Thoracic aorta (tissue), 2 donors: ENCODE measurements at regions not wholly inside any gene's neighbourhood (a gene's known extent, or its start where the extent isn't known, plus 50 kb on each side); places are given as distances from the start of the nearest gene placed in this dataset.
"Not testable (repeated sequence)": the region's sequence is repeated elsewhere in the genome, so short reads cannot be mapped to it uniquely, and the experiment has no call there.

Experiments
- ATAC-seq: fragments of 150-250 bp; one replicate; pipeline ENCODE4 v1.8.0; 2017; ENCODE audit warnings: low read depth; ENCODE audit not compliant: insufficient number of reproducible peaks, low FRiP score
- DNase-seq: peaks from one replicate; pipeline ENCODE4 v3.0.0-alpha.2; 2020; ENCODE audit warnings: low spot score
- H3K27ac ChIP-seq, 2 donors: fragments of 200-600 bp; sonication (generic); 1 replicate in 1 of 2; 2 replicates in 1 of 2; pipeline ENCODE4 v1.5.1; 2016; ENCODE audit warnings: mild to moderate bottlenecking in 2 of 2, moderate library complexity in 2 of 2
- H3K27me3 ChIP-seq: fragments of 200-600 bp; sonication (generic); replicated peaks from 2 replicates; pipeline ENCODE4 v1.6.0; 2016; ENCODE audit warnings: mild to moderate bottlenecking; ENCODE audit not compliant: insufficient read depth
- H3K36me3 ChIP-seq: fragments of 200-600 bp; sonication (generic); one replicate; pipeline ENCODE4 v1.5.1; 2016
- H3K4me1 ChIP-seq, 2 donors: fragments of 200-600 bp; sonication (generic); 1 replicate in 1 of 2; 2 replicates in 1 of 2; pipeline versions ENCODE4 v1.5.1 to v1.6.0; 2016; ENCODE audit warnings: low read depth in 2 of 2, mild to moderate bottlenecking in 1 of 2; ENCODE audit not compliant: control insufficient read depth in 1 of 2
- H3K4me3 ChIP-seq: fragments of 200-600 bp; sonication (generic); 2 replicates; pipeline ENCODE4 v1.5.1; 2016; ENCODE audit warnings: mild to moderate bottlenecking
- H3K9me3 ChIP-seq: fragments of 200-600 bp; sonication (generic); 2 replicates; pipeline ENCODE4 v1.5.1; 2016
- TF ChIP-seq, protein P1 (sequence below): fragments of 200-600 bp; sonication (generic); IDR thresholded peaks from one replicate; pipeline ENCODE4 v1.5.1; 2019; ENCODE audit warnings: antibody characterized with exemption

DNA sequence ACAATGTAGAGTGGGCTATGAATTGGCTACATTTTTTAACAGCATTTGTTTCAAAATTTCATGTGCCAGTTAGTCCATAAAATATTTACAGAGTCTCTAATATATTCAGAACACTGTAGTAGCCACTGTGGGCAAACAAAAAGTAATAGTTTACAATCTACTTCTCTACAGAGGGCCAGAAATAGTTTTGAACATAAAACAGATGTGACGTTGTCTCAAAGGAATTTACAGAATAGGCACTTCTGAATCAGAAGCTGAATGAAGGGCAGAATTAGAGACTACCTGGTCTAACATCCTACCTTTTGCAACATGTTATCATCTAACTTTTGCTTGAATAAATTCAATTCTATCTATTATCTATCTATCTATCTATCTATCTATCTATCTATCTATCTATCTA, 811.9 kb upstream of the EPHA5 start:
- Histone ChIP-seq H3K27me3 (no peaks in the 10 kb centered on the region), H3K36me3 (no peaks in the 10 kb centered on the region), H3K9me3 (no peaks in the 10 kb centered on the region), H3K4me3 (no peak overlapping the region), H3K4me1 (no peaks in the 10 kb centered on the region), H3K27ac (no peak overlapping the region)
- TF ChIP-seq, protein P1, sequence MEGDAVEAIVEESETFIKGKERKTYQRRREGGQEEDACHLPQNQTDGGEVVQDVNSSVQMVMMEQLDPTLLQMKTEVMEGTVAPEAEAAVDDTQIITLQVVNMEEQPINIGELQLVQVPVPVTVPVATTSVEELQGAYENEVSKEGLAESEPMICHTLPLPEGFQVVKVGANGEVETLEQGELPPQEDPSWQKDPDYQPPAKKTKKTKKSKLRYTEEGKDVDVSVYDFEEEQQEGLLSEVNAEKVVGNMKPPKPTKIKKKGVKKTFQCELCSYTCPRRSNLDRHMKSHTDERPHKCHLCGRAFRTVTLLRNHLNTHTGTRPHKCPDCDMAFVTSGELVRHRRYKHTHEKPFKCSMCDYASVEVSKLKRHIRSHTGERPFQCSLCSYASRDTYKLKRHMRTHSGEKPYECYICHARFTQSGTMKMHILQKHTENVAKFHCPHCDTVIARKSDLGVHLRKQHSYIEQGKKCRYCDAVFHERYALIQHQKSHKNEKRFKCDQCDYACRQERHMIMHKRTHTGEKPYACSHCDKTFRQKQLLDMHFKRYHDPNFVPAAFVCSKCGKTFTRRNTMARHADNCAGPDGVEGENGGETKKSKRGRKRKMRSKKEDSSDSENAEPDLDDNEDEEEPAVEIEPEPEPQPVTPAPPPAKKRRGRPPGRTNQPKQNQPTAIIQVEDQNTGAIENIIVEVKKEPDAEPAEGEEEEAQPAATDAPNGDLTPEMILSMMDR, result no peak
- ATAC-seq, result no peak
- DNase-seq, result no peak

DNA sequence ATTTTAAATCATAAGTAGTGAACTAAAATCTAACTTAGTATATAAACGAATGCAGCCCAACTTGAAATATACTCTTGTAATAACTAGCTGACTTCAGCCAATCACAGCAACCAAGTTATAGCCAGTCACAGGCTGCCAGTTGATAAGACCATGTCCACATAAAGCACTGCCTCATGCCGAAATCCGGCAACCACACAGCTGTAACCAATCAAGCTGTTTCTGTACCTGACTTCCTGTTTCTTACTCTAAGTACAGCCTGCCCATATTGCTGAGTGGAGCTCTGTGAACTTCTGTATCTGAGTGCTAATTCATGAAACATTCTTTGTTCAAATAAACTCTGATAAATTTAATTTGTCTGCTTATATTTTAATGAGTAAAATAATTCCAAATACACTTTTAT, 805.3 kb upstream of the EPHA5 start:
- H3K27ac ChIP-seq, result no peak overlapping the region
- no peaks in the 10 kb centered on the region for H3K36me3 ChIP-seq
- no peak overlapping the region for H3K4me3 ChIP-seq
- H3K9me3 ChIP-seq, result no peaks in the 10 kb centered on the region
- DNase-seq (no peak), ATAC-seq (no peak)
- TF ChIP-seq, protein P1, result no peak
- no peaks in the 10 kb centered on the region for H3K27me3 ChIP-seq
- no peaks in the 10 kb centered on the region for H3K4me1 ChIP-seq

DNA sequence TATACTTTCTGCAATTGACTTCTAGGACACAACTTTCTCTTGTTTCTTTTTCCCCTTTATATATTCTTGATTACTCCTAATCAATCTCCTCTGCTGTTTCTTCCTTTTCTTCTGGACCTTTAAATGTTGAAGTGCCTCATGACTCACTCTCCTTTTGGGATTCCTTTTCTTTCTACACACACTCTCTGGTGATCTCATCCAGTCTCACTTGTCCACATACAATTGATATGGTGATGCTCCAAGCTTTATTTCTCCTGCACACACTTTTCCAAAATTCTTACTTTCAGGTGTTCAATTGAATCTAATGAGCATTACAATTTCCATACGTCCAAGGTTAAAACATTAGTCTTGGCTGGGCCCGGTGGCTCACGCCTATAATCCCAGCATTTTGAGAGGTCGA, 794.8 kb upstream of the EPHA5 start:
- H3K4me3 ChIP-seq, result no peak overlapping the region
- H3K27ac ChIP-seq, result no peak overlapping the region
- DNase-seq (no peak), ATAC-seq (no peak)
- no peaks in the 10 kb centered on the region for H3K9me3 ChIP-seq
- H3K27me3 ChIP-seq, result no peaks in the 10 kb centered on the region
- TF ChIP-seq, protein P1, result no peak
- no peaks in the 10 kb centered on the region for H3K4me1 ChIP-seq
- no peaks in the 10 kb centered on the region for H3K36me3 ChIP-seq

DNA sequence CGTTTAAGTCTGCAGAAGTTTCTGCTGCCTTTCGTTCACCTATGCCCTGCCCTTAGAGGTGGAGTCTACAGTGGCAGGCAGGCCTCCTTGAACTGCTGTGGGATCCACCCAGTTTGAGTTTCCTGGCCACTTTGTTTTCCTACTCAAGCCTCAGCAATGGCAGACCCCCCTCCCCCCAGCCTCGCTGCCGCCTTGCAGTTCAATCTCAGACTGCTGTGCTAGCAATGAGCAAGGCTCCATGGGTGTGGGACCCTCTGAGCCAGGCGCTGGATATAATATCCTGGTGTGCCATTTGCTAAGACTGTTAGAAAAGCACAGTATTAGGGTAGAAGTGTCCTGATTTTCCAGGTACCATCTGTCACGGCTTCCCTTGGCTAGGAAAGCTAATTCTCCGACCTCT, 792.6 kb upstream of the EPHA5 start:
- H3K4me1 ChIP-seq, DNase-seq, H3K9me3 ChIP-seq, H3K27me3 ChIP-seq, H3K4me3 ChIP-seq, H3K36me3 ChIP-seq, H3K27ac ChIP-seq, ATAC-seq: not testable (repeated sequence)

DNA sequence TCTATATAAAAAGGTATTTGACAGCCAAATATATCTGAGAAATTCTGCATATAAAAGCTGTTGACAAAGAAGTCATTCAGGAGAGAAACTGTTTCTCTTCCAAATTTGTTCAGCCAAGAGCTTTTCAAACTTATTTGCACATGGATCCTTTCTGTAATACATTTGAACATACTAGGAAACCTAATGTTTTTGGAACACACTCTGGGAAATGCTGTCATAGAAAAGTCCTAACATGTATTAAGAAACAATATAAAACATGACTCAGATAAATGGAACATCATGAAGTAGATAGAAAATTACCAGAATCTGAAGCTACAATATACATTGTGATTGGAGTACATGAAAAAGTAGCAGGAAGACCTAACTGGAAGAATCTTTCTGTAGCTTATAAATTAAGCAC, 781.5 kb upstream of the EPHA5 start:
- H3K9me3 ChIP-seq, result no peaks in the 10 kb centered on the region
- TF ChIP-seq, protein P1, result no peak
- H3K27me3 ChIP-seq, result no peaks in the 10 kb centered on the region
- no peak overlapping the region for H3K4me3 ChIP-seq
- no peak for ATAC-seq
- no peak overlapping the region for H3K27ac ChIP-seq
- no peaks in the 10 kb centered on the region for H3K4me1 ChIP-seq
- no peak for DNase-seq
- no peaks in the 10 kb centered on the region for H3K36me3 ChIP-seq

DNA sequence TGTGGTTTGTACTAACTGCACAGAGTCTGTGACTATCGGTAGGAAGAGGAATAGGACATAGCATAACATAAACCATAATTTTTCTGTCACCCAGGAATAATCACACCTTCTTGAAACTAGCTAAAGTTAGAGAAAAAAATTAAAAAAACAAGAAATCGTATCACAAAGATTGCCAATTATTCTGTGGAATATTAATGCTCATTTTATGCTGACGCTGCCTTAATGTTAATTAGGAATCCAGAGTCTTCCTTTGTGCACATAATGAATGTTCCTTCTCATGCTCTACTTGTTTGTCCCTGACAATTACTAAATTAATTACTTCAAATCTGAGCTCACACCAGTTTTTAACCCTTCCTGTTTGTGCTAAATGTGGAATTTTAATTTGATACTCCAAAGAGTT, 772.7 kb upstream of the EPHA5 start:
- no peak for DNase-seq
- TF ChIP-seq, protein P1, result no peak
- Histone ChIP-seq H3K9me3 (no peaks in the 10 kb centered on the region), H3K27me3 (no peaks in the 10 kb centered on the region), H3K36me3 (no peaks in the 10 kb centered on the region), H3K4me3 (no peak overlapping the region), H3K27ac (no peak overlapping the region), H3K4me1 (no peaks in the 10 kb centered on the region)
- ATAC-seq, result no peak
